GM19025 (cell line): ENCODE measurements at regions not wholly inside any gene's neighbourhood (a gene's known extent, or its start where the extent isn't known, plus 50 kb on each side); places are given as distances from the start of the nearest gene placed in this dataset.

ENCODE experiments used
- ATAC-seq: cut with Tn5 transposase; IDR thresholded peaks from one replicate; pipeline ENCODE4 v1.9.1; 2021; ENCODE audit warnings: mild to moderate bottlenecking, low read depth, moderate library complexity; ENCODE audit not compliant: unreplicated experiment

DNA sequence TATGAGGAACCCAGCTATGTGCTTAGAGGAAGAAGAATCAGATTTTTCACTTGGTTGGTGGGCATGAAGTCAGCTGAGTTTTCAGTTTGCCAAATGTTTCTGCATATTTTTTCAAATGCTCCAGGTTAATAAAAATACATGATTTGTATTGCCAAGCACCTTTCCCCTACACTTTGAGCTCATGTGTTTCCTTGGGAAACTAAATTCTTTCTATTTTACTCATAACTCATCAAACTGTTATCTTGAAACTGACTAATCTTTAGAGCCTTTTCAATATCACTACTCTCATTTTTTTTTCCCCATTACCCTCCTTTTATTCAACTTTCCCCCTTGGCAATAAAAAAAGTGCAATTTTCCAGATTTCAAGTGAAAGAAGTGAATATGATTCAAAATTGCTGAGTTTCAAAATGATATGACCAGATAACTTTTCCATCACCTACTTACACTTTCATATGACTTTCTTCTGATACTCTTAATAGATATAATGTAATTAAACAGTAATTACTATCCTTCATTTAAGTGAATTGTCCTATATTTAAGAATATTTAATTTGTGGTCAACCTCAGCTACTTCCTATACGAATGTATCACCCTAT, 91.9 kb upstream of the SOX6 start:
- no peak for ATAC-seq

DNA sequence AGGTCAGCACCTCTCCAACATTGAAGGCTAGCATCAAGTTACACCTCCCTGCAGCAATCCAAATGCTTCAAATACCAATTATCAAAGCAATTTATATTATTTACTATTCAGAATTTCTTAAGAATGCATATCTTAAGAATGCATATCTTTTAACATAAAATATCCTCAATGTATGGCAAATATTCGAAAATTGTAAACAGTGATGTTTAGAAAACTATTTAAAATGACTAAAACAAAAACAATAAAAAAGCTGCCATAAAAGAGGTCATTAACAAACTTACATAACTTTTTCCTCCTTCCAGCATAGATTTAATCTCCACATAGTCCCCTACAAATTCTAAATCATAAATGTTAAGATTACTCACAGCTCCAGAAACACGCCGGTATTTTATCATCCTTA, 85.1 kb upstream of the SOX6 start:
- ATAC-seq = no peak

DNA sequence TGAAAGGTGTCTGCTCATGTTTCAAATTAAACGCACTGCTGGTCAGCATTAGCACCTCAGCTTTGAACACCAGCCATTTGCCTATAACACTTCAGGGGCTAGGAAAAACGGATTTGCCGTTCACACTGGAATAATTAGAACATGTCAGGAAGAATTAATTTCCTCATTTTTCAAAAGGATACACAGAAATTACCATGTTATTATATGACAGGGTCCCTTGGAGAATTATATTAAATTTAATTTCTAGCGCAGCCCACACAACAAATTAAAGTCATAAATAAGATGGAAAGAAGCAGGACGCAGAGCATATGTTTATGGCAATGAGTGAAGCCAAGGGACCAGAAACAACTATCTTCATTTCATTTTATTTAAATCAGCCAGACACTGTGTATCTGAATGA, 83.8 kb upstream of the SOX6 start:
- no peak for ATAC-seq

DNA sequence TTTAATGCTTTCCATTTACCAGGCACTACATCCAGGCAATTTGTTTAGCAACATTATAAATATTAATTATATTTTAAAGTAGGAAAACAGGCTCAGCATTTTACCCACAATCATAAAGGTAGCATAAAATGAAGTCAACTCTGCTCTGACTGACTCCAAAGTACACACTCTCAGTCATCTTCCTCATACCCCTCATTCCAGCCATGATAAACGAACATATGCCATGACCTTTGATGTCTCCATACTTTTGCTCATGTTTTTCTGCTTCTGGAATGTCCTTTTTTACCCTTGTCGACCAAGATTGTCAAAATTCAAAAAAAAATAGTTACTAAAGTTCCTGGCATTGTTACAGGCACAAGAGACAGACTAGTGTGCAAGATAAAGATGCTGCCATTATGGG, 77.7 kb upstream of the SOX6 start:
- ATAC-seq = no peak

DNA sequence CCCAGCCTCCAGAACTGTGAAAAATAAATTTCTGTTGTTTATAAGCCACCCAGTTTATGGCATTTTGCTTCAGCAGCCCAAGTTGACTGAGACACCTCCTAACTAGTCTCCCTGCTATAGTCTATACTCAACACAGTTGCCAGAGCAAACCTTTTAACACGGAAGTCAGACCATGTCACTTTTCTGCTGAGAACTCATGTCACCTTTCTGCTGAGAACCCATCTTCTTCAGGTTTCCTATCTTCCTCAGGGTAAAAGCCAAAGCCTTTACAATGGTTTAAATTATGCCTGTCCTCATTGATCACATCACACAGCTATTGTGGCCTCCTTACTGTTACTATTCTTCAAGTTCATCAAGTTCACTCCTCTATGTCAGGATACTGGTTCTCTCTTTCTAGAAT, 74.3 kb upstream of the SOX6 start:
- no peak for ATAC-seq

DNA sequence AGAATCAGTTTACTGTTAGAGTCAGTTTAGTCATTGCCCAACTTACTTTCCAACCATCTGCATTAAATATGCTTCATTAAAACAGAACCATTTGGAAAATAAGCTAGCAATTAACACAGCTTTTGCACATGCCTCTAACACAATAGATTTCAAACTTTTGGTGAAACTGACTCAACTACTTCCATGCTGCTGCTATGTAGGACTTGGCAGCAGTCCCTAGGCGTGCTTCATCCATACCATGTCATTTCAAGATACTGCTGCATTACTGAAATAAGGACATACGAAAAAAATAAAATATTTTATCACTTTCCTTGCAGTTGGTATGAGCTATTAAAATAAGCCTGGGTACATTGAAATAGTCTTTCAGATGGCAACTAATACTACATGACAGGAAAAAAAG, 65.5 kb upstream of the SOX6 start:
- ATAC-seq = no peak

DNA sequence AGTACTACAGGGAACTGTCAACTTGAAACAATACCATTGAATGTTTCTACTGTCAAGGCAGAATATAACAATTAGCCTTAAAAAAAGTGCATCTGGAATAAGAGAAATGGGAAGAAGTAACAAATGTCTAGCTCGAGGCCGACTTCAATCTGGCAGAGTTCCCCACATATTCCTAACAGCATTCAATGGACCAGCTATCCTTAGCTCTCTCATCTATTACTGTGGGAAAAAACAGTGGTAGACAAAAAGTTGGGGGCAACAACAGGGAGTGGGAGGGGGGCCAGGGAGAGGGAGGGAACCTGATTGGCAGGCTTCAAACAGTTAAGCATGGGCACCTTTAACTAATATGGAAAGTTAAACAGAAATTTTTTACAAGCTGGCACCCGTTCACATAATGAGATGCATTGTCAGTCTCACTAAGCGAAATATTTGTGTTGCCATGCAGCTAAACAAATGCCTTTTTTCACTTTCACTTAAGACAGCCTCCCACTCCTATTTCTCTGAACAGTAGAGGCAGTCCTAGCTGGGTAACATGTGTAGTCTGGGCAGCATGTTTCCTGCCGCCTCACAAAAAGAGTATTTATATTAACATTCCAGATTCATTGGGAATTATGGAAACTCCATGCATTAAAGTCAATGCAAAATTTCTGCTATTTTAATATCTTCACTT, 62.2 kb upstream of the SOX6 start:
- no peak for ATAC-seq

DNA sequence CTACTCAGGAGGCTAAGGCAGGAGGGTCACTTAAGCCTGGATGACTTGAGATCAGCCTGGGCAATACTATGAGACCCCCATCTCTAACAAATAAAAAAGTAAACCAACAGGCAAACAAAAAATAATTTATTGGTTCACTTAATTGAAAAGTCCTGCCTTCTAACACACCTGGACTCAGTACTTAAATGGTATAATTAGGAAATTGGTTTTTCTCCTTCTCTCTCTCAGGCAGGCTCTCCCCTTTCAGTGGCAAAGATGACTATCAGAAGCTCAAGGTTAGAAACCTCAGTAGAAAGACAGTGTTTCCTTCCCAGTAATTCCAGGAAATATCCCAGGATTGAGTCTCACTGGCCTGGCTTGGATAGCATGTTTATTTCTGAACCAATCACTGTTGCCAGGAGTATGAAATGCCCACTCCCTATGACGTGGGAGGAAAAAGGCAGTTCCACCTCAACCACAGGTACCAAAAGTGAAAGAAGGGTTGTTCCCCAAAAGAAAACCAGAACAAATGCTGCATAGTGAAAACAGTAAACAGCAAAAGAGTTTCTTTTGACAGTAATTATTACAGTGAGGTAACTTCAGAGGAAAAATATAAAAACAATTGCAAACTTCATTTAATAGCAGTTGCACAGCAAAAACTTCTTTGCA, 56.3 kb upstream of the SOX6 start:
- ATAC-seq = no peak

DNA sequence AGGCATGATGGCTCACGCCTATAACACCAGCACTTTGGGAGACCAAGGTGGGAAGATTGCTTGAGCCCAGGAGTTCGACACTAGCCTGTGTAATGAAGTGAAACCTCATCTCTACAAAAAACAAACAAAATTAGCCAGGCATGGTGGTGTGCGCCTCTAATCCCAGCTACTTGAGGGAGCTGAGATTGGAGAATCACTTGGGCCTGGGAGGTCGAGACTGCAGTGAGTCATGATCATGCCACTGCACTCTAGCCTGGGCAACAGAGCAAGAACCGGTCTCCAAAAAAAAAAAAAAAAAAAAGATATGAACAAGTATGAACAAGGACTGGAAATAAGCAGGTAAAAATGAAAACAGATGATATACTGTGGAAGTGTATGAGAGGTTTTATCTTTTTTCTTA, 54.1 kb upstream of the SOX6 start:
- no peak for ATAC-seq

DNA sequence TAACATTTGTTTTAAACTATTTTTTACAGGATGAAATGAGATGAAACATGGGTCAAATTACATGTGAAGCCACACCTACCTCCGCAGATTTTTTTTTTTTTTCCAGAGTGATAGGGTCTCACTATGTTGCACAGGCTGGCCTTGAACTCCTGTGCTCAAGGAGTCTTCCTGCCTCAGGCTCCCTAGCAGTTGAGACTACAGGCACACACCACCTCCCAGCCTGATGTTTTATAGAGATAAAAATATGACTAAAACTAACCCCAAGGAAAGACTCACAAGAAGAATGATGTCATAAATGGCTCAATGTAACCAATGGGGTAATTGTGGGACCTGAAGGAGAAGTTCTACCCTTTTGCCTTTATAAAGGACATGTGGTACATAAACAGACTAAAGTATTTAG, 52.3 kb upstream of the SOX6 start:
- no peak for ATAC-seq

DNA sequence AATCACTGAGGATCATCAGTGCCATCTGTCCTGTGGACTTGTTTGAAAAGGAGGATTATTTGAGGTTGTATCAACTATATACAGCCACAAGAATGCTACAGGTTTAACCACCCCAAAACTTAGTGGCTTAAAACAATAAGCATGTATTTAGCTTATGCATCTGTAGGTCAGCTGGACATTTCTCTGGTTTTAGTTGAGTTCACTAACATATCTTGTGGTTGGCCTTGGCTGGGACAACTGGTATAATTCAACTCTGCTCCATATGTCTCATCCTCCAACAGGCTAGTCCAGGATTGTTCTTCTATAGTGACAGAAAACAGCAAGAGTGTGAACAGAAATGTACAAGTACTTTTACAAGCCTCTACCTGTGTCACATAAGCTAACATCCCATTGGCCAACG, 49.9 kb upstream of the SOX6 start:
- no peak for ATAC-seq
